ENCODE measurements at regions not wholly inside any gene's neighbourhood (a gene's known extent, or its start where the extent isn't known, plus 50 kb on each side); places are given as distances from the start of the nearest gene placed in this dataset.
"Not testable (repeated sequence)": the region's sequence is repeated elsewhere in the genome, so short reads cannot be mapped to it uniquely, and the experiment has no call there.

- Histone ChIP-seq H3K36me3 (ENCODE audit: insufficient read depth, insufficient read length, low read length) (no peaks in the 10 kb centered on the region), H3K4me3 (ENCODE audit: insufficient read length, low read depth) (no peak overlapping the region)
- TF ChIP-seq YY1 (IDR thresholded peaks at IDR 0.05; ENCODE audit: insufficient read depth, insufficient read length) = no peak
- no peak for TF ChIP-seq SUZ12 (IDR thresholded peaks at IDR 0.05; ENCODE audit: extremely low read depth, insufficient read depth, insufficient read length)
- TF ChIP-seq ZNF274 (IDR thresholded peaks at IDR 0.05; ENCODE audit: low read depth, low read length) = no peak
Observed at GRCh38 chr13:66154976-66155375, 1075.2 kb downstream of the PCDH9 start.

GRCh38 chr13:66154354-66154753 is 1075.8 kb downstream of the PCDH9 start:
- Histone ChIP-seq H3K4me3 (ENCODE audit: insufficient read length, low read depth) (no peak overlapping the region), H3K36me3 (ENCODE audit: insufficient read depth, insufficient read length, low read length) (no peaks in the 10 kb centered on the region), H3K27me3 (ENCODE audit: insufficient read depth, insufficient read length) (no peaks in the 10 kb centered on the region), H3K9me3 (ENCODE audit: insufficient read depth, low read length) (no peaks in the 10 kb centered on the region), H3K9ac (ENCODE audit: insufficient read length, low read depth) (no peak overlapping the region), H3K4me1 (ENCODE audit: insufficient read depth, insufficient read length) (no peaks in the 10 kb centered on the region)
- TF ChIP-seq YY1 (IDR thresholded peaks at IDR 0.05; ENCODE audit: insufficient read depth, insufficient read length) = no peak
- no peak for TF ChIP-seq ZNF274 (IDR thresholded peaks at IDR 0.05; ENCODE audit: low read depth, low read length)
- TF ChIP-seq SUZ12 (IDR thresholded peaks at IDR 0.05; ENCODE audit: extremely low read depth, insufficient read depth, insufficient read length) = no peak
- DNase-seq (ENCODE audit: low read depth, low spot score) = no peak

More at GRCh38 chr13:66154976-66155375, 1075.2 kb downstream of the PCDH9 start:
- Histone ChIP-seq H3K4me1 (ENCODE audit: insufficient read depth, insufficient read length) (no peaks in the 10 kb centered on the region), H3K9ac (ENCODE audit: insufficient read length, low read depth) (no peak overlapping the region), H3K27me3 (ENCODE audit: insufficient read depth, insufficient read length) (no peaks in the 10 kb centered on the region), H3K9me3 (ENCODE audit: insufficient read depth, low read length) (no peaks in the 10 kb centered on the region)
- DNase-seq (ENCODE audit: low read depth, low spot score) = no peak

GRCh38 chr13:66152596-66152995 is 1077.5 kb downstream of the PCDH9 start:
- no peaks in the 10 kb centered on the region for H3K36me3 ChIP-seq (ENCODE audit: insufficient read depth, insufficient read length, low read length)
- H3K4me1 ChIP-seq (ENCODE audit: insufficient read depth, insufficient read length) = no peaks in the 10 kb centered on the region
- H3K4me3 ChIP-seq (ENCODE audit: insufficient read length, low read depth) = no peak overlapping the region
- no peaks in the 10 kb centered on the region for H3K9me3 ChIP-seq (ENCODE audit: insufficient read depth, low read length)
- H3K9ac ChIP-seq (ENCODE audit: insufficient read length, low read depth) = no peak overlapping the region
- TF ChIP-seq SUZ12 (IDR thresholded peaks at IDR 0.05; ENCODE audit: extremely low read depth, insufficient read depth, insufficient read length) (no peak), YY1 (IDR thresholded peaks at IDR 0.05; ENCODE audit: insufficient read depth, insufficient read length) (no peak), ZNF274 (IDR thresholded peaks at IDR 0.05; ENCODE audit: low read depth, low read length) (no peak)
- no peak for DNase-seq (ENCODE audit: low read depth, low spot score)
- no peaks in the 10 kb centered on the region for H3K27me3 ChIP-seq (ENCODE audit: insufficient read depth, insufficient read length)

- not testable (repeated sequence) for DNase-seq (ENCODE audit: low read depth, low spot score); H3K9me3 ChIP-seq (ENCODE audit: insufficient read depth, low read length); H3K27me3 ChIP-seq (ENCODE audit: insufficient read depth, insufficient read length); H3K4me1 ChIP-seq (ENCODE audit: insufficient read depth, insufficient read length); H3K9ac ChIP-seq (ENCODE audit: insufficient read length, low read depth); H3K36me3 ChIP-seq (ENCODE audit: insufficient read depth, insufficient read length, low read length); H3K4me3 ChIP-seq (ENCODE audit: insufficient read length, low read depth)
Observed at GRCh38 chr13:66144357-66144756, 1085.8 kb downstream of the PCDH9 start.

- no peak for TF ChIP-seq SUZ12 (IDR thresholded peaks at IDR 0.05; ENCODE audit: extremely low read depth, insufficient read depth, insufficient read length)
- TF ChIP-seq ZNF274 (IDR thresholded peaks at IDR 0.05; ENCODE audit: low read depth, low read length) = no peak
- TF ChIP-seq YY1 (IDR thresholded peaks at IDR 0.05; ENCODE audit: insufficient read depth, insufficient read length) = no peak
- no peak overlapping the region for H3K4me3 ChIP-seq (ENCODE audit: insufficient read length, low read depth)
- H3K9ac ChIP-seq (ENCODE audit: insufficient read length, low read depth) = no peak overlapping the region
- H3K4me1 ChIP-seq (ENCODE audit: insufficient read depth, insufficient read length) = no peaks in the 10 kb centered on the region
- H3K9me3 ChIP-seq (ENCODE audit: insufficient read depth, low read length) = no peaks in the 10 kb centered on the region
- H3K36me3 ChIP-seq (ENCODE audit: insufficient read depth, insufficient read length, low read length) = no peaks in the 10 kb centered on the region
- no peaks in the 10 kb centered on the region for H3K27me3 ChIP-seq (ENCODE audit: insufficient read depth, insufficient read length)
- DNase-seq (ENCODE audit: low read depth, low spot score) = no peak
Observed at GRCh38 chr13:66139701-66140100, 1090.4 kb downstream of the PCDH9 start.

- Histone ChIP-seq H3K4me1 (ENCODE audit: insufficient read depth, insufficient read length) (no peaks in the 10 kb centered on the region), H3K36me3 (ENCODE audit: insufficient read depth, insufficient read length, low read length) (no peaks in the 10 kb centered on the region), H3K9ac (ENCODE audit: insufficient read length, low read depth) (no peak overlapping the region), H3K9me3 (ENCODE audit: insufficient read depth, low read length) (no peaks in the 10 kb centered on the region), H3K27me3 (ENCODE audit: insufficient read depth, insufficient read length) (no peaks in the 10 kb centered on the region), H3K4me3 (ENCODE audit: insufficient read length, low read depth) (no peak overlapping the region)
- no peak for TF ChIP-seq ZNF274 (IDR thresholded peaks at IDR 0.05; ENCODE audit: low read depth, low read length)
- no peak for TF ChIP-seq YY1 (IDR thresholded peaks at IDR 0.05; ENCODE audit: insufficient read depth, insufficient read length)
- TF ChIP-seq SUZ12 (IDR thresholded peaks at IDR 0.05; ENCODE audit: extremely low read depth, insufficient read depth, insufficient read length) = no peak
- no peak for DNase-seq (ENCODE audit: low read depth, low spot score)
Observed at GRCh38 chr13:66139250-66139649, 1090.9 kb downstream of the PCDH9 start.

- TF ChIP-seq SUZ12 (IDR thresholded peaks at IDR 0.05; ENCODE audit: extremely low read depth, insufficient read depth, insufficient read length) = no peak
- no peak for TF ChIP-seq ZNF274 (IDR thresholded peaks at IDR 0.05; ENCODE audit: low read depth, low read length)
- no peak for TF ChIP-seq YY1 (IDR thresholded peaks at IDR 0.05; ENCODE audit: insufficient read depth, insufficient read length)
- Histone ChIP-seq H3K9ac (ENCODE audit: insufficient read length, low read depth) (no peak overlapping the region), H3K4me1 (ENCODE audit: insufficient read depth, insufficient read length) (no peaks in the 10 kb centered on the region), H3K4me3 (ENCODE audit: insufficient read length, low read depth) (no peak overlapping the region), H3K27me3 (ENCODE audit: insufficient read depth, insufficient read length) (no peaks in the 10 kb centered on the region), H3K9me3 (ENCODE audit: insufficient read depth, low read length) (no peaks in the 10 kb centered on the region), H3K36me3 (ENCODE audit: insufficient read depth, insufficient read length, low read length) (no peaks in the 10 kb centered on the region)
- DNase-seq (ENCODE audit: low read depth, low spot score) = no peak
Observed at GRCh38 chr13:66138172-66138811, 1091.8 kb downstream of the PCDH9 start.
